Upper lobe of left lung (tissue), 6 donors: ENCODE measurements at regions not wholly inside any gene's neighbourhood (a gene's known extent, or its start where the extent isn't known, plus 50 kb on each side); places are given as distances from the start of the nearest gene placed in this dataset.

ENCODE experiments used
- ATAC-seq, 2 donors: fragments of 200-7000 bp; cut with Tn5 transposase; one replicate each; pipeline ENCODE4 v1.9.1; 2022; ENCODE audit warnings: mild to moderate bottlenecking in 2 of 2, moderate library complexity in 2 of 2; ENCODE audit not compliant: low FRiP score in 2 of 2
- DNase-seq, 2 donors: peaks; one replicate each; pipeline ENCODE4 v3.0.0-alpha.2; 2019 to 2020
- H3K27ac ChIP-seq, 4 donors: fragments of 200-600 bp; sonication (generic); one replicate each; pipeline ENCODE4 v1.5.1; 2016 to 2019
- H3K27me3 ChIP-seq, 4 donors: fragments of 200-600 bp; sonication (generic); one replicate each; pipeline ENCODE4 v1.5.1; 2017 to 2019
- H3K36me3 ChIP-seq, 4 donors: fragments of 200-600 bp; sonication (generic); one replicate each; pipeline ENCODE4 v1.5.1; 2016 to 2019
- H3K4me1 ChIP-seq, 4 donors: fragments of 200-600 bp; sonication (generic); one replicate each; pipeline ENCODE4 v1.5.1; 2018 to 2019
- H3K4me3 ChIP-seq, 4 donors: fragments of 200-600 bp; sonication (generic); one replicate each; pipeline ENCODE4 v1.5.1; 2017 to 2019; ENCODE audit warnings: mild to moderate bottlenecking in 2 of 4, moderate library complexity in 1 of 4
- H3K9me3 ChIP-seq, 4 donors: fragments of 200-600 bp; sonication (generic); one replicate each; pipeline ENCODE4 v1.5.1; 2018 to 2019
- EP300 ChIP-seq, 4 donors: sonication (generic); formaldehyde crosslinking; IDR thresholded peaks; one replicate each; pipeline ENCODE4 v1.5.1; 2017; ENCODE audit warnings: antibody characterized with exemption in 4 of 4, control low read depth in 2 of 4
- POLR2A ChIP-seq, 4 donors: fragments of 450-650 bp; IDR thresholded peaks; one replicate each; pipeline ENCODE4 v1.5.1; 2016 to 2017; ENCODE audit warnings: antibody characterized with exemption in 4 of 4, mild to moderate bottlenecking in 2 of 4
- POLR2AphosphoS5 ChIP-seq, 2 donors: sonication (generic); formaldehyde crosslinking; IDR thresholded peaks; one replicate each; pipeline ENCODE4 v1.5.1; 2017; ENCODE audit warnings: antibody characterized with exemption in 2 of 2
- WGBS, 2 donors: methylation state at CpG; one replicate each; pipeline ENCODE4 v1.1.5; 2017 to 2018; 5-methylcytosine and 5-hydroxymethylcytosine counted together
- TF ChIP-seq, protein P1 (sequence below), 6 experiments: fragments of 450-650 bp in 4 of 6; fragments of 200-600 bp in 2 of 6; sonication (generic) in 2 of 6; IDR thresholded peaks; one replicate each; pipeline ENCODE4 v1.5.1; 2016 to 2019; ENCODE audit warnings: antibody characterized with exemption in 6 of 6
- donor health status: DM: no; HTN: no; CAD: no; lungs with moderate emphysema.
- donor health status: DM: no; HTN: yes; CAD: no; lungs with severe emphysema.

DNA sequence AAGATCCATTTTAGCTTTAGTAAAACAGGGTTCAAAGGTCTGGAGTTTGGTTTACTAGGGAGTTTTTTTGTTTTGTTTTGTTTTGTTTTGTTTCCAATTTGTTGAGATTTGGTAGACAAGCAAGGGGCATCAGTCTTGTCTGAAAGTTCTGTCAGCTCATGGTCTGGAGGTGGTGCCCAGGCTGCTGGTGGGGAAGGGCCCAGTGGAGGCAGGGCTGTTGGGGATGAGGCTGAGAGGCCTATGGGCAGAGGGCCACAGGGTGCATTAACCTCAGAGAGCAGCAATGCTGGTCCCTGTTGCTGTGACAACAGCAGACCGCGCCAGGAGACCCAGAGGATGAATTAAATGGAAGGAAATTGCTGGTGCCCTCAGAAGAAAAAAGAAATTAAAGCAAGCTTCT is 174.5 kb downstream of the FGF1 start:
- H3K4me3 ChIP-seq, result no peak overlapping the region
- no peaks in the 10 kb centered on the region for H3K36me3 ChIP-seq
- DNase-seq (no peak), ATAC-seq (no peak)
- no peak for TF ChIP-seq POLR2A (IDR thresholded peaks at IDR 0.05)
- TF ChIP-seq, protein P1, sequence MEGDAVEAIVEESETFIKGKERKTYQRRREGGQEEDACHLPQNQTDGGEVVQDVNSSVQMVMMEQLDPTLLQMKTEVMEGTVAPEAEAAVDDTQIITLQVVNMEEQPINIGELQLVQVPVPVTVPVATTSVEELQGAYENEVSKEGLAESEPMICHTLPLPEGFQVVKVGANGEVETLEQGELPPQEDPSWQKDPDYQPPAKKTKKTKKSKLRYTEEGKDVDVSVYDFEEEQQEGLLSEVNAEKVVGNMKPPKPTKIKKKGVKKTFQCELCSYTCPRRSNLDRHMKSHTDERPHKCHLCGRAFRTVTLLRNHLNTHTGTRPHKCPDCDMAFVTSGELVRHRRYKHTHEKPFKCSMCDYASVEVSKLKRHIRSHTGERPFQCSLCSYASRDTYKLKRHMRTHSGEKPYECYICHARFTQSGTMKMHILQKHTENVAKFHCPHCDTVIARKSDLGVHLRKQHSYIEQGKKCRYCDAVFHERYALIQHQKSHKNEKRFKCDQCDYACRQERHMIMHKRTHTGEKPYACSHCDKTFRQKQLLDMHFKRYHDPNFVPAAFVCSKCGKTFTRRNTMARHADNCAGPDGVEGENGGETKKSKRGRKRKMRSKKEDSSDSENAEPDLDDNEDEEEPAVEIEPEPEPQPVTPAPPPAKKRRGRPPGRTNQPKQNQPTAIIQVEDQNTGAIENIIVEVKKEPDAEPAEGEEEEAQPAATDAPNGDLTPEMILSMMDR (IDR thresholded peaks at IDR 0.05), result no peak
- TF ChIP-seq EP300 (IDR thresholded peaks at IDR 0.05), result no peak
- TF ChIP-seq POLR2AphosphoS5 (IDR thresholded peaks at IDR 0.05), result no peak
- H3K4me1 ChIP-seq, result peaks cover 14 to 33% (median 24%) of the 10 kb centered on the region in 4 donors
- H3K27ac ChIP-seq, result peak overlapping the region in 3 of 4 donors; percentile 11 to 52 (median 36)
- H3K9me3 ChIP-seq, result no peaks in the 10 kb centered on the region
- no peaks in the 10 kb centered on the region for H3K27me3 ChIP-seq
- 94 to 100% methylated on average over 2 of the region's 2 CpGs for WGBS, 2 donors

DNA sequence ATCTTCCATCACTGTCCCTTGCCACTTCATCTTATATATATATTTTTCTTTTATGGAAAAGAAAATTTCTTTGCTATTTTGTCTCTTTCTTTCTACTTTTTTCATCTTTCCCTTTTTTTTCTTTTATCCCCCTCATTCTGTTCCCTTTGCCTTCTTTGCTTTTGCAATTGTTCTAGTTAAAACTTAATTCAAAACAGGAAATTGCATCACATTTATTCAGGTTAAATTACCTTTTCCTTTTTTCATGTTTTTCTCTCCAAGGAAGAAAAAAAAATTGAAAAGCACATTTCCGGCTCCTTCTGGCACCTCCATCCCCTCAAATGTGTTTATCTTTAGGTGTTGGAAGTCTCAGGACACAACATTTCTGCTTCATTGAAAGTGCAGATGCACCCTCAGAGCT is 176.9 kb downstream of the FGF1 start:
- no peak for DNase-seq
- H3K27me3 ChIP-seq, result no peaks in the 10 kb centered on the region
- ATAC-seq, result no peak
- no peak overlapping the region for H3K4me3 ChIP-seq
- H3K9me3 ChIP-seq, result no peaks in the 10 kb centered on the region
- no peaks in the 10 kb centered on the region for H3K36me3 ChIP-seq
- H3K4me1 ChIP-seq, result peaks cover 14 to 33% (median 24%) of the 10 kb centered on the region in 4 donors
- 42 to 50% methylated on average over 1 of the region's 1 CpG for WGBS, 2 donors
- TF ChIP-seq POLR2A (IDR thresholded peaks at IDR 0.05) (no peak), POLR2AphosphoS5 (IDR thresholded peaks at IDR 0.05) (no peak), EP300 (IDR thresholded peaks at IDR 0.05) (no peak)
- TF ChIP-seq, protein P1 (IDR thresholded peaks at IDR 0.05), result no peak
- peak overlapping the region in 1 of 4 donors; percentile 8 for H3K27ac ChIP-seq

DNA sequence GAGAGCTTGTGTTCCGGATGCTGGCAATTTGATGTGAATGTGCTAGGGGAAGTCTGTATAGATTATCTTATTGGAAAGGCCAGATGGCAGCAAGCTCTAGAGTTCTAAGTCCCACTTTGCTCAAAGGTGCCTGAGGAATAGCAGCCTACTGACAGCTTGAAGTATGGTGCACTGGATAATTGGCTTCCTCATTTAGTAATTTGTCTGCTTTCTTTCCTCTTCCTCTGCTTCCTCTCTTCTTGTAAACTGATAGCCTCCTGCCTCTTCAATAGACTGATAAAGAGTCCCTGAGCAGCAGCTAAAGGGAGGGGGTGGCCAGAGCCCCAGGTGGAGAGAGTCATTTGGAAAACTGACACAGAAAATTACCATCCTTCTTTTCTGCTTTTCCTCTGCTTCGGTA is 177.3 kb downstream of the FGF1 start:
- peak overlapping the region in 1 of 4 donors; percentile 3 for H3K4me3 ChIP-seq
- H3K27ac ChIP-seq, result peak overlapping the region in 2 of 4 donors; percentile 15 to 48
- no peaks in the 10 kb centered on the region for H3K36me3 ChIP-seq
- DNase-seq (no peak), ATAC-seq (no peak)
- TF ChIP-seq, protein P1 (IDR thresholded peaks at IDR 0.05), result no peak
- no peak for TF ChIP-seq POLR2AphosphoS5 (IDR thresholded peaks at IDR 0.05)
- TF ChIP-seq EP300 (IDR thresholded peaks at IDR 0.05), result no peak
- no peak for TF ChIP-seq POLR2A (IDR thresholded peaks at IDR 0.05)
- no peaks in the 10 kb centered on the region for H3K27me3 ChIP-seq
- no peaks in the 10 kb centered on the region for H3K9me3 ChIP-seq
- WGBS, 2 donors, result 47 to 58% methylated on average over 2 of the region's 2 CpGs
- H3K4me1 ChIP-seq, result peaks cover 14 to 33% (median 24%) of the 10 kb centered on the region in 4 donors

GRCh38 chr5:142507531-142508372 is 178.1 kb downstream of the FGF1 start:
- peaks cover 13 to 33% (median 19%) of the 10 kb centered on the region in 4 donors for H3K4me1 ChIP-seq
- H3K27me3 ChIP-seq, result no peaks in the 10 kb centered on the region
- DNase-seq (peak in 1 of 2 donors; percentile 25), ATAC-seq (peak in 1 of 2 donors; percentile 64)
- TF ChIP-seq POLR2A (IDR thresholded peaks at IDR 0.05) (no peak), EP300 (IDR thresholded peaks at IDR 0.05) (no peak), POLR2AphosphoS5 (IDR thresholded peaks at IDR 0.05) (no peak)
- TF ChIP-seq, protein P1 (IDR thresholded peaks at IDR 0.05), result no peak
- no peaks in the 10 kb centered on the region for H3K36me3 ChIP-seq
- H3K9me3 ChIP-seq, result no peaks in the 10 kb centered on the region
- no peak overlapping the region for H3K4me3 ChIP-seq
- peak overlapping the region in 2 of 4 donors; percentile 15 to 48 for H3K27ac ChIP-seq
- 57 to 61% methylated on average over 21 of the region's 21 CpGs for WGBS, 2 donors
